RWPE1 (cell line): ENCODE measurements at regions not wholly inside any gene's neighbourhood (a gene's known extent, or its start where the extent isn't known, plus 50 kb on each side); places are given as distances from the start of the nearest gene placed in this dataset.
"Not testable (repeated sequence)": the region's sequence is repeated elsewhere in the genome, so short reads cannot be mapped to it uniquely, and the experiment has no call there.

Experiments
- CTCF ChIA-PET: fragments of 350-600 bp; sonication (Branson Sonifier 250); formaldehyde crosslinking; extraction: SDS; loops from one replicate; lab custom pipeline; 2021; lab: Yijun Ruan, JAX
- POLR2A ChIA-PET: fragments of 400-600 bp; formaldehyde crosslinking; extraction: SDS; loops from one replicate; lab custom pipeline; 2020; ENCODE audit warnings: antibody characterized with exemption; ENCODE audit not compliant: low non-redundant PET; lab: Yijun Ruan, JAX
- DNase-seq: peaks from one replicate; pipeline ENCODE4 v3.0.0; 2012; ENCODE audit warnings: low spot score
- H3K27ac ChIP-seq: fragments of 450-650 bp; 2 replicates; pipeline ENCODE4 v1.5.1; 2017
- CTCF ChIP-seq: fragments of 450-650 bp; conservative IDR thresholded peaks from 2 replicates; pipeline ENCODE4 v1.5.1; 2017; ENCODE audit warnings: low read depth, mild to moderate bottlenecking

DNA sequence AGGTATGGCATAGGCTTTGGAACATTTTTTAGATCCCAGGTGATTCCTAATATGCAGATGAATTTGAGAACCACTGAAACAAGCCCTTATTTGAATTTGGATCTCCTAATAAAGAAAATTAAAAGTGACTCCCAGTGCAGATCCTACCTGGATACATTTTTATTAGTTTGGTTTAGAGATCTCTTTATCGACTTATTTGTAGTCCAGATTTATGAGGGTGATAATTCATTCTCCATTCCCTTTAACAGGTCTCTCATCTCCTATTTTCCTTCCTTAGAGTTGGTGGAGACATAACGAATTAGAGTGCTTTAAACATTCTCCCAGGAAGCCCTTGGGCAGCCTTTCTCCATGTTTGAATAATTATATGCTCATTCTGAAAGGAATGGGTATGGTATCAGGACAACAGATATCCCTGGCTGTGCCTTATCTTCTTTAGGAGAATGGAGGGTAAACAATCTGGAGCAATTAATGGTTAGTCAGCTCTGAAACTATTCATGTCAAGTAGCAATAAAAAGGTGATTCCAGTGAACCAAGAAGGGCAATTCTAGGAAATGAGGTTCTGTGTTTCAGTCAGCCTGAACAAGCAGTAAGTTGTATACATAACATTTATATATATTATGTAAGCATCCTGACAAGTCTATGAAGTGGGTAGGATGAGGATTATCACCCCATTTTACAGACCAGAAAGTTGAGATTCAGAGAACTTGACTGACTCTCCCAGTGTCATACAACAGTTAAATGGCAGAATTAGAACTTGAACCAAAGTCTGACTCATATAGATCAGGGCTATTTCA is 53.9 kb upstream of the RCE1 start:
- no peak overlapping the region for H3K27ac ChIP-seq
- CTCF ChIA-PET: interaction anchor here (0.6 kb wide), 1 partner anchor 22 kb away, joined by 5 read pairs; no protein-coding TSS in a partner anchor
- no peak for DNase-seq
- TF ChIP-seq CTCF: no peak
- POLR2A ChIA-PET: no interaction called here

DNA sequence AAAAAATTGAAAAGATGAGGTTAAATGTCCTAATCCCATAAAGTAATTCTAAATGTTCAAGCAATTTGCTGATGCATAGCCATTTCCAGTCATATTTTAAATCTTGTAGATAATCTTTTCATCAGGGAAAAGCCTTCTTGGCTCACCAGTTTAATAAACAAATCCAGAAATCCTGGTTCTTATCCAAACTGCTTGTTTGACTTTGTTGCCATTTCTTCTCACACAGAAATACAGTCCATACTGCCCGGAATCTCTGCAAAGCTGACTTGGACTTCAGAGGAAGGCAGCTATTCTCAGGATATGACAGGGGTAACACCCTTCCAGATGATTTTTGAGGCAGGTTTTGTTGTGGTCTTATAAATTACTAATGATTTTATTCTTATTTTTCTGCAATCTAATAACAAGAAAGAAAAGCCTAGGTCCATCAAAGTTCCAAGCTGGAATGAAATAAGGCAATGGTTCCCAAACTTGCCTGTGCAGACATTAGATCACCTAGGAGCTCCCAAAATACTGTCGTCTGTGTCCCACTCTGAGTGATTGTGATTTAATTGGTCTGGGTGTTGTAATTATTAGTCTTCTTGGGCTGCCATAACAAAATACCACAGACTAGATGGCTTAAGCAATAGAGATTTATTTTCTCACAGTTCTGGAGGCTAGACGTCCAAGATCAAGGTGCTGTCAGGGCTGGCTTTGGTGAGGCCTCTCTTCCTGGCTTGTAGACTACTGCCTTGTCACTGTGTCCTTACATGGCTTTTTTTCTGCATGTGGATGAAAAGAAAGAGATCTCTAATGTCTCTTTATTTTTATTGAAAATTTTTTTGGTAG is 55.1 kb upstream of the RCE1 start:
- ChIA-PET POLR2A (no interaction called here), CTCF (interaction anchor here (0.6 to 0.8 kb wide), 3 partner anchors 22 to 46 kb away, joined by 3 to 6 read pairs (median 4); no protein-coding TSS in a partner anchor)
- TF ChIP-seq CTCF: no peak
- DNase-seq: no peak
- H3K27ac ChIP-seq: no peak overlapping the region

DNA sequence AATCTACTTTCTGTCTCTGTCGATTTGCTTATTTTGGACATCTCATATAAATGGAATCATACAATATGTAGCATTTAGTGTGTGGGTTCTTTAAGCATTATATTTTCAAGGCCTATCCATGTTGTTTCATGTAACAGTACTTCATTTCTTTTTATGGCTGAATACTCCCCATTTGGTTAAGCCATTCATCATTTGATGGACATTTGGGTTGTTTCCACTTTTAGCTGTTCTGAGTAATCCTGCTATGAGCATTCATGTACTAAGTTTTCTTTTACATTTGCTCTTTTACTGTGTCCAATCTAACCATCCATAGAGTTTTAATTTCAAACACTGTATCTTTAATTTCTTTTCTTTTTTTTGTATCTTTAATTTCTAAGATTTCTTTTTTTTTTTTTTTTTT is 55.6 kb upstream of the SPTBN2 start:
- TF ChIP-seq CTCF: no peak
- ChIA-PET POLR2A (no interaction called here), CTCF (no interaction called here)
- no peak for DNase-seq
- H3K27ac ChIP-seq: no peak overlapping the region

- CTCF ChIA-PET: no interaction called here
- TF ChIP-seq CTCF: no peak
- no peak for DNase-seq
- POLR2A ChIA-PET: no interaction called here
- H3K27ac ChIP-seq: no peak overlapping the region
These were observed 53.7 kb upstream of the SPTBN2 start for GRCh38 chr11:66782726-66783125.

DNA sequence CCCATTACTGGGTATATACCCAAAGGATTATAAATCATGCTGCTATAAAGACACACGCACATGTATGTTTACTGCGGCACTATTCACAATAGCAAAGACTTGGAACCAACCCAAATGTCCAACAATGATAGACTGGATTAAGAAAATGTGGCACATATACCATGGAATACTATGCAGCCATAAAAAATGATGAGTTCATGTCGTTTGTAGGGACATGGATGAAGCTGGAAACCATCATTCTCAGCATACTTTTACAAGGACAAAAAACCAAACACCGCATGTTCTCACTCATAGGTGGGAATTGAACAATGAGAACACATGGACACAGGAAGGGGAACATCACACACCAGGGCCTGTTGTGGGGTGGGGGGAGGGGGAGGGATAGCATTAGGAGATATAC is 50.6 kb upstream of the SPTBN2 start:
- H3K27ac ChIP-seq, DNase-seq, POLR2A ChIA-PET: not testable (repeated sequence)
- CTCF ChIA-PET: interaction anchor here (0.6 kb wide), 1 partner anchor 1035 kb away, joined by 3 read pairs; no protein-coding TSS in a partner anchor
